Ureter (tissue), 1 donor: ENCODE measurements at regions not wholly inside any gene's neighbourhood (a gene's known extent, or its start where the extent isn't known, plus 50 kb on each side); places are given as distances from the start of the nearest gene placed in this dataset.

Experiments
- DNase-seq: peaks from one replicate; pipeline ENCODE4 v3.0.0-alpha.2; 2020; ENCODE audit warnings: low spot score
- donor health status: DM: yes; HTN: yes; CAD: no.

- DNase-seq, result no peak
Measured at GRCh38 chr9:19999491-20000057, 210.7 kb upstream of the SLC24A2 start.

GRCh38 chr9:19998823-19999455, 210.1 kb upstream of the SLC24A2 start:
- DNase-seq, result no peak

DNA sequence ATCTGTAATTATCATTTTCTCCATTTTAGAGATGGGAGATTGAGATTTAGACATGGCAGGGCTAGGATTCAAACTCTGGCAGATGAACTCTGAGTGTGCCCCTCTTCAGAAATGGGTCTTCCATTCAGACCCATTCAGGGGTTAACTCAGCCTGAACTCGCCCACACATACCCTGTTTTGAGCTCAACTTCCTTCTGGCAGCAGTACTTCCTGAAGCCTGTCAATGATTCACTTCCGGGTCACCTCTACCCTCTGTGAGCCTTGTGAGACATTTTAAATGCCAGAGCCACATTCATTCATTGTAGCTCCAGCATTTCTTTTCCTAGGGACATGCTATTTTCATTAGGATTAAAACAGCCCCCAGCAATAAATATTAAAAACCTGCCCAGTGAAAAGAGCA, 209.3 kb upstream of the SLC24A2 start:
- DNase-seq, result no peak

- no peak for DNase-seq
Measured at GRCh38 chr9:19995619-19996018, 206.8 kb upstream of the SLC24A2 start.

DNA sequence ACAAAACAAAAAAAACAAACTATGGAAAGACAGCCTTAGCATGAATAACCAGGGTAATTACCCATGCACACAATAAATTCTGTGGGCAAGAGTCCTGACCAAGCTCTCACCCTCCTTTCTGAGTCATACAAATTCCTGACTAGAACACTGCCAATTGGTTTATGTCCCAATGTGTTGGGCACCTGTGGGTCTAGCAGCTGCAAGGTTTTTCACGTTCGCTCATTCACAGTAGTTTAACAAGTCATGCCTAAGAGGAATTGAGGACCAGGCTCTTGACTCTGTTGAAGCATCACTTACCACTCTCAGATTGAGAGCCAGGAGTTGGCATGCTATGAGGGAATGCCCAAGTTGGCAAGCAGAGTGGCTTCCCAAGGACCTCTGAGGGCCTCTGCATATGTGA, 205.5 kb upstream of the SLC24A2 start:
- no peak for DNase-seq

DNA sequence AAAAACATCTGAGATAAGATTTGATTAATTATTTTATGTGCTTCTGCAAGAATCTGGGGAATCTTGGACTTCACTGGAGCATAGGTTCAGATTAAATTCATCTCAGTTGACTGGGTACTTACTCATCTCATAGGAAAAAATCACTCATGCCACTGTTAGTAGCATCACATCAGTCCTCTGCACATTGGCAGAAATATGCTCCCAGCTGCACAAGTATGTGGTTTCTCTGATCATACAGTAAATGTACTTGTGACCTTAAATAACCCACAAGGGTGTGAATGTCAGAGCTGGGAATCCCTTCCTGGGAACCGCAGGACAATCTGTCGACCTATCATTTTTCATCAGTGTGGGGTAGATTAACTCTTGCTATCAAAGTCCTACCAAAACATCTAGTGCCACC, 203.7 kb upstream of the SLC24A2 start:
- no peak for DNase-seq

GRCh38 chr9:19989213-19989612, 200.4 kb upstream of the SLC24A2 start:
- no peak for DNase-seq

DNA sequence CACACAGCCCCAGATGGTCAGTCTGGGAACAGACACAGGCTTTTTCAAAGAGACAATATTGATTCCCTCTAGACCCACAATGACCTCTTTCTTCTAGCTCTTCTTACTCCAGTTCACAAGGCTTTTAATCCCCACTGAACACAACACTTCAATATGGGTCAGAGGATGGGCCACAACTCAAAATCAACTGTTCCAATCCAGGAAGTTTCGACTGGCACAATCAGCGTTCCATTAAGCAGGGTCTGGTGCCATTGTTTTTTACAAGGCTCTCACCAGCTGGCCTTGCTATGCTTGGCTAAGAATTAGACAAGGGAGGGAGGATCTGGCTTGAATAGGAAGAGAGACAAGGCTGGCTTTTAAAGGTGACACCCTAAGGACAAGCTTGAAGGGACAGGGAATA, 199.4 kb upstream of the SLC24A2 start:
- no peak for DNase-seq

GRCh38 chr9:19985081-19985480, 196.2 kb upstream of the SLC24A2 start:
- DNase-seq, result no peak

- no peak for DNase-seq
Measured at GRCh38 chr9:19976226-19976625, 187.4 kb upstream of the SLC24A2 start.

GRCh38 chr9:19975499-19975898, 186.7 kb upstream of the SLC24A2 start:
- DNase-seq, result no peak

DNA sequence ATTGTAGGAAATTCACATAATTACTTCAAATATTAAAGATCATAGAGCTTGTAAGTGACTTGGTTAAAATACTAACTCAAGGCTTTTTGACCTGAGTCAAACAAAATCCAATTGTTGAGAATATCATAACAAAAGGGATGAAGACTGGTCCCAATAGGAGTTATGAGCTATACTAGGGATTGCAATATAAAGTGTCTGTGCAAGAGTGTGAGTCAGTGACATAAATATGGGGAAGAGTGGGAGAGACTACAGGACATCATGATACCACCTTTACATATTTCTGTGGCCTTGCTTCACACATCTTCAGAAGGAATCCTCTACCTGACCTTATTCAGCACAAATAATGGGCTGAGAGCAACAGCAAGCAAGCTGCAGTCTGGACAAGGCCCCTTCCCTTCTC, 180.9 kb upstream of the SLC24A2 start:
- DNase-seq, result no peak

GRCh38 chr9:19967888-19968459, 179.1 kb upstream of the SLC24A2 start:
- no peak for DNase-seq

DNA sequence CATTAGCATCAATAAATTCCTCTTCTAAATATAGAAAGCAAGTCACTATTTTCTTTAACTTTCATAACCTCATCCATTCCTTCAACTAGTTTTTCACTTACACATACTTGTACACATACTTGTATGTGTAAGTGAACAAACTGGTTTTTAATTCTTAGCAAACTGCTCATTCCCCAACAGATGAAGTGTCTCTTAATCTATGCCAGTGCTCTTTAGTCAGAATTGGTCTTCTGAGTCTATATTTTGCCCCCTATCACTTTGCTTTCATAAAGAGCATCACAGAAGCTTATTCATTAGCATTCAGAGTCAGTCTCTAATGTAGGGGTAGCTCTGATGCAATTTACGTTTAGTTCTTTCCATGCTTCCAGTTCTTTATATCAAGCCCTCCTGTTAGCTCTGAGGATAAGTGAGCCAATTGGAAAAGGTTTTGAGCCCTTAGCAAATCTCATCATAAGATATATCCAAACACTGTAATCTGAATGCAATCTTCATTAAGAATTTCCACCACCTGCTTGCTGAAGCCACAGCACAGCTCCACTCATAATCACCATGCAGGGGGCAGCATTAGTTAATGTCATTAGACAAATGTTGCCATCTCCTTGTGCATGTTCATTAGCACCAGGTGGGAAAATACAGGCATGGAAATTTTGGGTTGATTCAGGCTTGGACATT, 178.5 kb upstream of the SLC24A2 start:
- no peak for DNase-seq

DNA sequence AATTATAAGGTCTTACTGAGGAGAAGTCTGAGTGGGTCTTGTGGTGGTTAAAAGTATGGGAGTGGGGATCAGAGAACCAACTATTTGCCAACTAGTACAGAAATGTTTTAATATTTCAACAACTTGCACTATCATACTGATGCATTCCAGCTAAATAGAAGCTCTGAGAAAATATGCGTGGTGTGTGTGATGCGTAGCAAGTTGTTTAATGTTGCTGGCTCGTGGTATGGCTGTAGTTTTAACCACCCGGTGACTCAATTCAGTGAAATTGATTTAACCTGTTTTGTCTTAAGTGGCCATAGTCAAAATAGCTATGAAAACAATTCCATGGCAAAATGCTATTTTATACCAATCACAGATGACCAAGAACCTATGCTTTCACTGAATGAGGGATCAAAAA, 176.5 kb upstream of the SLC24A2 start:
- DNase-seq, result no peak

DNA sequence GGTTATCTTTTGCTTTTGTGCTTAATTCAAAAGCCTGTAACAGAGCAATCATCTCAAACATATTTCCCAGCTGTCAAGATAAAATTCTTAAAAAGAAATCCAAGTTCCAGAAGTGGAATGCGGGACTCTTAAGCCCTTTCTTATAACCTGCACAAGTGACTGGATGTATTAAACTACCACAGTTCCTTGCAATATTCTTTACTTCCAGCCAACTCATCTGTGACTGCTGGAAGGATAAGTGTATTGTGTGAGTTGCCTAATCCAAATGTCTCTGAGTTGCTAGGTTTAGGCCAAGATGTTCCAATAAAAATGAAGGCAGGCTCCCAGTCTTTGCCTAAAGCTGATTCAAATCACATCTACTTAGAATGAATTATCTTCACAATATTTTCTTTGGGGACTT, 159.2 kb upstream of the SLC24A2 start:
- no peak for DNase-seq

DNA sequence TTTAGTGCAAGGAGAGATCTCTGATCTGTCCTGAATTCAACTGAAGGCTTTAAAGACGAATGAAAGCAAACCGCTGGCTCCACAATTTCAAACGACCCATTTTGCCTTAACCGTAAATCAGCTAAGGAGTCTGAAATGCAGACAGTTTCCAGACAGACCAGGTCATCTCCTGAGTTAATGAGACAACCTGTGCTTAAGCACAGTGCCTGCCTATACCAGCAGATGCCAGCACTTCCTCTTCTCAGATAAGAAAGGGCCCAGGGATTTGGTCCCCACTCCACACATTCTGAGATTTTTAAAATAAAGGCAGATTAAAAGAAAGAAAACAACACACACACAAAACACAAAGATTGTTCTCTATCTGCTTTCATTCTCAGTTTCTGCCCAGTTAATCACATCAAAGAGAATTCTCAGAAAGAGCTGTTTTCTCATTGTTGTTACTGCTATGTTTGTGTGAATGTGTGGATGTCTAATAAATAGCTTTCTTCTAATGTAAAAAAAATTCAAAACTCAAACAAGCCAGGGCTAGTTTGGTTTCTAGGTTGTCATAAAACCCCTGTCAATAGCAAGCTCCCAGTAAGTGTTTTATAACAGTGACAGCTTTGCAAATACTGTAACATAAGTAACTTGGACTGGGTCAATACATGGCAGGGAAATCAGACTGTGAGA, 157.7 kb upstream of the SLC24A2 start:
- DNase-seq, result no peak

GRCh38 chr9:19941874-19942273, 153.0 kb upstream of the SLC24A2 start:
- no peak for DNase-seq

GRCh38 chr9:19940811-19941535, 152.1 kb upstream of the SLC24A2 start:
- DNase-seq, result no peak

DNA sequence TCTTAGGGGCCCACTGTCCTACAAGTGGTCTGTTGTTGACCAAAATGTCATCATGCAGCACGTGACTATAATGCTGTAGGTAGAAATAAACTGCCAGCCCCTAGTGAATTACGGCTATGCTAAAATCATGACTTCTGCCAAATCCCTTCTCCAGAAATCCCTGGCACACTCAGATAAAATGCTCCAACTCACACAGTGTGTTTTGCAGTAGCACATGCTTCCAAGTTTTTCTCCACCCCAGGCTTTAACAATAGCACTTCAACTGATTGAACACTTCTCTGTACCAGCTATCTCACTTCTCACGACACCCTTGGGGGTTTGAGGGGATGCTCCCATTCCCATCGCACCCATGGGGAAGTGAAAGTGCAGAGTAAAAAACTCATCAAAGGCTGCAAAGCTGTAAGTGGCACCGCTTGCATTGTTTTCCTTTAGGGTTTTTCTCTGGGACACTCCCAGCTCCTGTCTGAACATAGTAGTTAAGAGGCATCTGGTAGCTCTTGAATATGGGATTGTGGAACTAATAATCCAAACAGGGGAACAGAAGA, 151.0 kb upstream of the SLC24A2 start:
- DNase-seq, result no peak

GRCh38 chr9:19938990-19939733, 150.3 kb upstream of the SLC24A2 start:
- no peak for DNase-seq
